ENCODE measurements at regions not wholly inside any gene's neighbourhood (a gene's known extent, or its start where the extent isn't known, plus 50 kb on each side); places are given as distances from the start of the nearest gene placed in this dataset.

DNA sequence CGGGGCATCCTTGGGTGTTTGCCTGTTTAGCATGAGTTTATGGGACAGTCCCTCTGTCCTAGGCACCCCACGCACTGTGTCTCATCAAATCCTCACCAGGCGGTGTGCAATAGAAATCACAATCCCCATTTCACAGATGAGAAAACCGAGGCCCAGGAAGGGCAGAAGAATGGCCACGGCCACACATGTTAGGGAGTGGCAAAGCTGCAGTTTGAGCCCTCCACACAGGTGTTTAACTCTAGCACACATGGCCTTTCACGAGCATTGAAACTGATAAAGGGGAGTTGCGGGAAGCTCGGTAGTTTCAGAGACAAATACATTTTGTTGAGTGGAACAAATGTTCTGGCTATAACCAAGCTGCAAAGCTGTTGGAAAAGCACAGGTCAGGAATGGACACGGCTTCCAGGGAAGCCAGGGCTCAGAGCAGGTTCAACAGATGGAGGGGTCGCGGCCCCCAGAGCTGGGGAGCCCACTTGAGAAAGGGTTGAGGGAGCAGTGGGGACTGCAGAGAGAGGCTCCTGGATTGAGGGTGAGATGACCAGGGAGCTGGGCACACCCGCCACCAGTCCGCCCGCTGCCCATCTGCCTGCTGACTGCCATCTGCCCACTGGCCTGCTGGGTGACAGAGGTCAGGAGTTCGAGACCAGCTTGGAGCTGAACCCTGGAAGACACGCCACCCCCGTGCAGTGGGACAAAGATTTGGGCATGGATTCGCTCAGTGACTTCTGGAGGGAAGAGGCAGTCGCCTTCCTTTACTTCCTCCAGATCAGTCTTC lies 154.7 kb downstream of the URI1 start:
- Mint-ChIP-seq H3K27me3 (ENCODE audit: low read depth in 2 of 2) (no peaks in the 10 kb centered on the region), H3K9me3 (no peaks in the 10 kb centered on the region), H3K27ac (no peak overlapping the region), H3K4me1 (no peaks in the 10 kb centered on the region), H3K36me3 (no peaks in the 10 kb centered on the region), H3K4me3 (no peak overlapping the region)
- no peaks in the 10 kb centered on the region for H3K9me3 ChIP-seq (ENCODE audit: control insufficient read depth, insufficient read depth, low read length)
- ATAC-seq = no peak
- no peak for DNase-seq
- TF ChIP-seq, protein P1, sequence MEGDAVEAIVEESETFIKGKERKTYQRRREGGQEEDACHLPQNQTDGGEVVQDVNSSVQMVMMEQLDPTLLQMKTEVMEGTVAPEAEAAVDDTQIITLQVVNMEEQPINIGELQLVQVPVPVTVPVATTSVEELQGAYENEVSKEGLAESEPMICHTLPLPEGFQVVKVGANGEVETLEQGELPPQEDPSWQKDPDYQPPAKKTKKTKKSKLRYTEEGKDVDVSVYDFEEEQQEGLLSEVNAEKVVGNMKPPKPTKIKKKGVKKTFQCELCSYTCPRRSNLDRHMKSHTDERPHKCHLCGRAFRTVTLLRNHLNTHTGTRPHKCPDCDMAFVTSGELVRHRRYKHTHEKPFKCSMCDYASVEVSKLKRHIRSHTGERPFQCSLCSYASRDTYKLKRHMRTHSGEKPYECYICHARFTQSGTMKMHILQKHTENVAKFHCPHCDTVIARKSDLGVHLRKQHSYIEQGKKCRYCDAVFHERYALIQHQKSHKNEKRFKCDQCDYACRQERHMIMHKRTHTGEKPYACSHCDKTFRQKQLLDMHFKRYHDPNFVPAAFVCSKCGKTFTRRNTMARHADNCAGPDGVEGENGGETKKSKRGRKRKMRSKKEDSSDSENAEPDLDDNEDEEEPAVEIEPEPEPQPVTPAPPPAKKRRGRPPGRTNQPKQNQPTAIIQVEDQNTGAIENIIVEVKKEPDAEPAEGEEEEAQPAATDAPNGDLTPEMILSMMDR (IDR thresholded peaks at IDR 0.05) = no peak
- intact Hi-C loops (cut with micrococcal nuclease) = no loop called here
- H3K27ac ChIP-seq (ENCODE audit: low read length) = no peak overlapping the region
- H3K36me3 ChIP-seq (ENCODE audit: control insufficient read depth, insufficient read depth, low read length) = no peaks in the 10 kb centered on the region
- WGBS (ENCODE audit: insufficient coverage) = 88% methylated on average over 19 of the region's 19 CpGs
- no peaks in the 10 kb centered on the region for H3K27me3 ChIP-seq (ENCODE audit: control insufficient read depth, insufficient read depth, low read length)
- H3K4me1 ChIP-seq (ENCODE audit: control insufficient read depth, insufficient read depth, low read length) = no peaks in the 10 kb centered on the region
- H3K4me3 ChIP-seq (ENCODE audit: low read length) = no peak overlapping the region

DNA sequence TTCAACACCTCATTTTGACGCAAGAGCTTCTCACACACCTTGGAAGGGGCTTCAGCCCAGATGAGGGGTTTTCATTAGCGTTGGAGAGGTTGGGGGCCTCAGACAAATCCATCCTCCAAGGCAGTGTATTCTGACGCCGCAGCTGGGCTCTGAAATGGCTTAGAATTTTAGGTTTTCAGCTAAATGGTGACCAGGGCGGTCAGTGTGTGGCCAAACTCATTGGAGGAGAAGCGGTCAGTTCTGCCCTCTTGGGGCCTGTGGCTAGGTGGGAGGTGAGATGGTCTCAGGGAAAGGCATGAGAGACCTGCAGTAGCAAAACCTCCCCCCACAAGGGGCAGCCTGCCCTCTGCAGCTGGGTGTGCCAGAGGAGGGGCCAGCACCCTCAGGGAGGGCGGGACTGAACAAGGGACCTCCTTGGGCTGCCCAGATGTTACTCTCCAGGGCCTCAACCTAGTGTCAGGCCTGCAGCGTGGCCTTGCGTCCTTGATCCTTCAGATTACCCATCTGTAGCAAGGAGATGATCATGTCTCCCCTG lies 155.8 kb downstream of the URI1 start:
- Histone ChIP-seq H3K27me3 (ENCODE audit: control insufficient read depth, insufficient read depth, low read length) (no peaks in the 10 kb centered on the region), H3K4me3 (ENCODE audit: low read length) (no peak overlapping the region), H3K27ac (ENCODE audit: low read length) (no peak overlapping the region), H3K4me1 (ENCODE audit: control insufficient read depth, insufficient read depth, low read length) (no peaks in the 10 kb centered on the region), H3K9me3 (ENCODE audit: control insufficient read depth, insufficient read depth, low read length) (no peaks in the 10 kb centered on the region), H3K36me3 (ENCODE audit: control insufficient read depth, insufficient read depth, low read length) (no peaks in the 10 kb centered on the region)
- Mint-ChIP-seq H3K27me3 (ENCODE audit: low read depth in 2 of 2) (no peaks in the 10 kb centered on the region), H3K9me3 (no peaks in the 10 kb centered on the region), H3K4me3 (no peak overlapping the region), H3K4me1 (no peaks in the 10 kb centered on the region), H3K36me3 (no peaks in the 10 kb centered on the region), H3K27ac (no peak overlapping the region)
- ATAC-seq (no peak), DNase-seq (no peak)
- TF ChIP-seq, protein P1 (IDR thresholded peaks at IDR 0.05) = no peak
- WGBS (ENCODE audit: insufficient coverage) = 88% methylated on average over 9 of the region's 9 CpGs
- intact Hi-C loops (cut with micrococcal nuclease) = no loop called here

DNA sequence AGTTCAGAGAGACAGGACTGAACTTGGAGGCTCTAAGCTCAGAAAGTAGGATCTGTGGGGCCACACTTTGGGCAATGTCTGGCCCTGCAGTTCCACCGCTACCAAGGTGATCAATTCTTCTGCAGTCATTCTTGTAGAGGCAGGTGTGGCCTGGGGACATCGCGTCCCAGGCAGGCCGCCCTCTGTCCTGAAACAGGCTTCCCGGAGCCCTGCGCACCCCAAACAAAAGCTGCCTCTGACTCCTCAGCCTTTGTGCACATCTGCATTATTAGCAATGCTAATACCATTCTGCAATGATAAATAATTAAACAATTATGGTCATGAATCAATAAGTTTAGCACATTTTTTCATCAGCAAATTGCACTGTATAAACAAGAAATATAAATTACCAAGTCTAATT lies 160.2 kb downstream of the URI1 start:
- Histone ChIP-seq H3K4me3 (ENCODE audit: low read length) (no peak overlapping the region), H3K9me3 (ENCODE audit: control insufficient read depth, insufficient read depth, low read length) (no peaks in the 10 kb centered on the region), H3K4me1 (ENCODE audit: control insufficient read depth, insufficient read depth, low read length) (no peaks in the 10 kb centered on the region), H3K27ac (ENCODE audit: low read length) (no peak overlapping the region), H3K27me3 (ENCODE audit: control insufficient read depth, insufficient read depth, low read length) (no peaks in the 10 kb centered on the region), H3K36me3 (ENCODE audit: control insufficient read depth, insufficient read depth, low read length) (no peaks in the 10 kb centered on the region)
- DNase-seq = no peak
- no peak overlapping the region for H3K4me3 Mint-ChIP-seq
- no peak overlapping the region for H3K27ac Mint-ChIP-seq
- TF ChIP-seq, protein P1 (IDR thresholded peaks at IDR 0.05) = no peak
- ATAC-seq = no peak
- intact Hi-C loops (cut with micrococcal nuclease) = no loop called here
- H3K36me3 Mint-ChIP-seq = no peaks in the 10 kb centered on the region
- WGBS (ENCODE audit: insufficient coverage) = over 99% methylated on average over 6 of the region's 6 CpGs
- peaks cover under 1 to 2% of the 10 kb centered on the region in 2 donors for H3K27me3 Mint-ChIP-seq (ENCODE audit: low read depth in 2 of 2)
- no peaks in the 10 kb centered on the region for H3K9me3 Mint-ChIP-seq
- no peaks in the 10 kb centered on the region for H3K4me1 Mint-ChIP-seq

DNA sequence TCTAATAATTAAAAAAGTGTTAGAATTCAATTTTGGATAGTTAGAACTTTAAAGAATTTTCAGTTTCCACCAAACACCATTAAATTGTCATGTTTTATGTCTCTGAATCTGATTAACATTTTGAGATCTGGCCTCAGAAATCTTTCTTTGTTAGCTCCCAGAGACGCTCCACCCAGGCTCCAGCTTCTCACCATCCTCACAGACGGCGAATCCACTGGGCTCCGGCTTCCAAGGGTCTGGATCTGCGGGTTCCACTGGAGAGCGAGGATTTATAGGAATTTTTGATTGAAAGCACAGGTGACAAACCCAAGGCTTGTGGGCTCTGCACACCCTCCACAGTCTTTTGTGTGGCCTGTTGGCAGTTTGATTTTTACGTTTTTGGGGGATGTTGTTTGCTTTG lies 160.6 kb downstream of the URI1 start:
- ATAC-seq (no peak), DNase-seq (no peak)
- no peak overlapping the region for H3K27ac ChIP-seq (ENCODE audit: low read length)
- WGBS (ENCODE audit: insufficient coverage) = 92% methylated on average over 6 of the region's 7 CpGs
- H3K27me3 ChIP-seq (ENCODE audit: control insufficient read depth, insufficient read depth, low read length) = no peaks in the 10 kb centered on the region
- Mint-ChIP-seq H3K9me3 (no peaks in the 10 kb centered on the region), H3K27me3 (ENCODE audit: low read depth in 2 of 2) (peaks cover 4% of the 10 kb centered on the region in 2 donors), H3K4me1 (no peaks in the 10 kb centered on the region), H3K36me3 (no peaks in the 10 kb centered on the region), H3K4me3 (no peak overlapping the region), H3K27ac (no peak overlapping the region)
- H3K36me3 ChIP-seq (ENCODE audit: control insufficient read depth, insufficient read depth, low read length) = no peaks in the 10 kb centered on the region
- H3K4me1 ChIP-seq (ENCODE audit: control insufficient read depth, insufficient read depth, low read length) = no peaks in the 10 kb centered on the region
- TF ChIP-seq, protein P1 (IDR thresholded peaks at IDR 0.05) = no peak
- intact Hi-C loops (cut with micrococcal nuclease) = no loop called here
- no peak overlapping the region for H3K4me3 ChIP-seq (ENCODE audit: low read length)
- no peaks in the 10 kb centered on the region for H3K9me3 ChIP-seq (ENCODE audit: control insufficient read depth, insufficient read depth, low read length)
